GM12874 (cell line): ENCODE measurements at regions not wholly inside any gene's neighbourhood (a gene's known extent, or its start where the extent isn't known, plus 50 kb on each side); places are given as distances from the start of the nearest gene placed in this dataset.

Experiments used
- CTCF ChIP-seq: IDR thresholded peaks from 2 replicates; pipeline ENCODE4 v1.5.1; 2011; ENCODE audit warnings: low read depth, mild to moderate bottlenecking, control low read depth, low read length, moderate library complexity; ENCODE audit not compliant: insufficient read depth

GRCh38 chr17:33803199-33803685, 451.8 kb upstream of the CCL2 start:
- no peak for TF ChIP-seq CTCF

GRCh38 chr17:33803686-33804085, 451.4 kb upstream of the CCL2 start:
- no peak for TF ChIP-seq CTCF

GRCh38 chr17:33804401-33804800, 450.7 kb upstream of the CCL2 start:
- no peak for TF ChIP-seq CTCF

GRCh38 chr17:33806631-33807030, 448.5 kb upstream of the CCL2 start:
- TF ChIP-seq CTCF = no peak

GRCh38 chr17:33809748-33810147, 445.3 kb upstream of the CCL2 start:
- no peak for TF ChIP-seq CTCF

- TF ChIP-seq CTCF = no peak
Observed at GRCh38 chr17:33811004-33811760, 443.9 kb upstream of the CCL2 start.

- TF ChIP-seq CTCF = no peak
Observed at GRCh38 chr17:33811984-33812577, 443.0 kb upstream of the CCL2 start.
